ENCODE measurements at regions not wholly inside any gene's neighbourhood (a gene's known extent, or its start where the extent isn't known, plus 50 kb on each side); places are given as distances from the start of the nearest gene placed in this dataset.

DNA sequence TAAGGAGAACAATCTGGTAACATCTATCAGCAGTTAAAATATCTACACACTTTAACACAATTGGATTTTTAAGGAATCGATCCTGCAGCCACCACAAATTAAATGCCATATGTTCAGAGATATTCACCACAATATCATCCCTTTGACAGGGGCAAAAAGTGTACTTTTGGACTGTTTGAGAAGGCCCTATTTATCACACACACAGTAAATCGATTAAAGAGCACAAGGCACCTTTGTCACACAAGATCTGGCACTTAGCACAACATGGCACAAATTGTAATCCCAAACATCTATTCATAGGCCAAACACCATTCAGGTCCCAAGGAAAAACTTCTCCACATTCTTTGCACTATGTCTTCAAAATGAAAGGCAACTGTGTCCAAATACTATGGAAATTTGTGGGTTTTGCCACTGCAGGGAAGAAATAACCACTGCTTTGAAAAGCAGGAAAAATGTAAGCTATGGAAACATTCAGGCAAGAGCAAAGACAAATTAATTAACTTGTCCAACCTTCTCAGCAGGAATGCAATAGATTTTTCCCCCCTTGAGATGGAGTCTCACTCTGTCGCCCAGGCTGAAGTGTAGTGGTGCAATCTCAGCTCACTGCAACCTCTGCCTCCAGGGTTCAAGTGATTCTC is 282.5 kb upstream of the TMPO start:
- H3K4me3 ChIP-seq (ENCODE audit: low read depth, low read length), result no peak overlapping the region
- DNase-seq (ENCODE audit: low read depth), result no peak
- no peaks in the 10 kb centered on the region for H3K36me3 ChIP-seq (ENCODE audit: control insufficient read depth, insufficient read depth, low read length)
- TF ChIP-seq CTCF (IDR thresholded peaks at IDR 0.05; ENCODE audit: insufficient read depth, low read length, poor library complexity, severe bottlenecking), result no peak
- H3K27me3 ChIP-seq (ENCODE audit: control insufficient read depth, insufficient read depth, low read length), result no peaks in the 10 kb centered on the region

- no peak for TF ChIP-seq CTCF (IDR thresholded peaks at IDR 0.05; ENCODE audit: insufficient read depth, low read length, poor library complexity, severe bottlenecking)
These were observed 280.1 kb upstream of the TMPO start for GRCh38 chr12:98235301-98235700.

GRCh38 chr12:98238515-98239130 is 276.8 kb upstream of the TMPO start:
- no peak for TF ChIP-seq CTCF (IDR thresholded peaks at IDR 0.05; ENCODE audit: insufficient read depth, low read length, poor library complexity, severe bottlenecking)
- H3K27me3 ChIP-seq (ENCODE audit: control insufficient read depth, insufficient read depth, low read length), result no peaks in the 10 kb centered on the region
- H3K4me3 ChIP-seq (ENCODE audit: low read depth, low read length), result no peak overlapping the region
- DNase-seq (ENCODE audit: low read depth), result no peak
- no peaks in the 10 kb centered on the region for H3K36me3 ChIP-seq (ENCODE audit: control insufficient read depth, insufficient read depth, low read length)

More at GRCh38 chr12:98235301-98235700, 280.1 kb upstream of the TMPO start:
- no peak for DNase-seq (ENCODE audit: low read depth)
- Histone ChIP-seq H3K36me3 (ENCODE audit: control insufficient read depth, insufficient read depth, low read length) (no peaks in the 10 kb centered on the region), H3K4me3 (ENCODE audit: low read depth, low read length) (no peak overlapping the region), H3K27me3 (ENCODE audit: control insufficient read depth, insufficient read depth, low read length) (no peaks in the 10 kb centered on the region)

DNA sequence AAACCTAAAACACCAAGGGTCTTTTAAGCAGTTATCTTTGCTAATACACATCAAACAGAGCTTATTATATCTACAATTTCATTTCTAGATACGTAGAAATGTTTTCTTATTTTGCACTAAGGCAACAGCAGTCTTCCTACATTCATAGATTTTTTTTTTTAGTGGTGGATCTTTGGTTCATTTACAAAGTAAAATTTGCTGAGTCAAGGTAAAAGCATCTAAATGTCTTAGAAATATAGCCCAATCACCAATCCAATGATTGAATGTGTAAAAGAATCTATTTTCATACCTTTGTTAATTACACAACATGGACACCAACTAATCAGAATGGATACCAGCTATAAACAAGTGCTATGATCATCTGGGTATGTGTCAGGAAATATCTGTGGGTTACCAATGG is 272.2 kb upstream of the TMPO start:
- Histone ChIP-seq H3K27me3 (ENCODE audit: control insufficient read depth, insufficient read depth, low read length) (no peaks in the 10 kb centered on the region), H3K4me3 (ENCODE audit: low read depth, low read length) (no peak overlapping the region), H3K36me3 (ENCODE audit: control insufficient read depth, insufficient read depth, low read length) (no peaks in the 10 kb centered on the region)
- no peak for TF ChIP-seq CTCF (IDR thresholded peaks at IDR 0.05; ENCODE audit: insufficient read depth, low read length, poor library complexity, severe bottlenecking)
- no peak for DNase-seq (ENCODE audit: low read depth)

GRCh38 chr12:98244136-98244535 is 271.3 kb upstream of the TMPO start:
- no peaks in the 10 kb centered on the region for H3K36me3 ChIP-seq (ENCODE audit: control insufficient read depth, insufficient read depth, low read length)
- no peak overlapping the region for H3K4me3 ChIP-seq (ENCODE audit: low read depth, low read length)
- no peak for DNase-seq (ENCODE audit: low read depth)
- no peaks in the 10 kb centered on the region for H3K27me3 ChIP-seq (ENCODE audit: control insufficient read depth, insufficient read depth, low read length)
- no peak for TF ChIP-seq CTCF (IDR thresholded peaks at IDR 0.05; ENCODE audit: insufficient read depth, low read length, poor library complexity, severe bottlenecking)

All from kidney epithelial cell (primary cell).